ENCODE measurements at regions not wholly inside any gene's neighbourhood (a gene's known extent, or its start where the extent isn't known, plus 50 kb on each side); places are given as distances from the start of the nearest gene placed in this dataset.

GRCh38 chr3:25907081-25907480, 117.2 kb downstream of the OXSM start:
- DNase-seq, result no peak
- Mint-ChIP-seq H3K36me3 (ENCODE audit: low read depth) (no peaks in the 10 kb centered on the region), H3K27me3 (ENCODE audit: insufficient read depth) (no peaks in the 10 kb centered on the region), H3K4me3 (no peak overlapping the region), H3K9me3 (peaks cover 20% of the 10 kb centered on the region), H3K27ac (no peak overlapping the region), H3K4me1 (ENCODE audit: low read depth) (no peaks in the 10 kb centered on the region)
- TF ChIP-seq CTCF (IDR thresholded peaks at IDR 0.05), result no peak

DNA sequence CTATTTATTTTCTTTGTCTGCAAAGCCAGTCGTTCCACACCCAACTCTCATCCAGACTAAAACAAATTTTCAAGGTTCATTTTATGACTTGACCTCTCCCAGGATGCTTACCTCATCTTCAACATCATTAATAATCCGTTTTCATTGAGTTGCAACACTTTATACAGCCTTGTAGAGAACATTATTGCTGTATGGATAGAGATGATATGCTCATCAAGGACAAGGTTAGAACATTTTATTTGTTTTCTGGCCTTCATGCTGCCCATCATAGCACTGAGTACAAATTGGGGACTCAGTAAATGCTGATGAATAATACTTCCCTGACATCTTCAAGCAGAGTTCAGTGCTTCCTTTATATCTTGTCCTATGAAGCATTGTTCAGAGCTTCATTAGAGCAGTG, 120.2 kb downstream of the OXSM start:
- no peak for DNase-seq
- Mint-ChIP-seq H3K4me3 (no peak overlapping the region), H3K4me1 (ENCODE audit: low read depth) (no peaks in the 10 kb centered on the region), H3K27me3 (ENCODE audit: insufficient read depth) (no peaks in the 10 kb centered on the region), H3K36me3 (ENCODE audit: low read depth) (no peaks in the 10 kb centered on the region), H3K9me3 (peaks cover 16% of the 10 kb centered on the region), H3K27ac (no peak overlapping the region)
- no peak for TF ChIP-seq CTCF (IDR thresholded peaks at IDR 0.05)

DNA sequence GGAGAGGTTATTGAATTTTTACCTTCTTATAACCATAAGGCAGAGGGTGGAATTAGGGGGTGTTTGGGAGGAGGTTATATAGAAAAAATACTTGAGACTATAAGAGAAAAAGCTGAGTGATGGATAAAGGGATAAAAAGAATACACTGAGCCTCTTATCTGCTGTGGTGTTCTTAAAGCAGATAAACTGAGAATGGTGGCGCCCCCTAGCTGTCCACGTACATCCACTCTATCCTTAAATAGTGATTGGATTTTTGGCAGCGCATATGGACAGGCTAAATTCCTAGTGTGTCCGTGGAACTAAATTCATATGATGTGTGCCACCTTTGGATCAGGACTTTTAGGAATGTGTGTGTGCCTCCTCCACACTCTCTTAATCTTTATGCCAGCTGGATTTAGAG, 121.1 kb downstream of the OXSM start:
- no peak for DNase-seq
- no peaks in the 10 kb centered on the region for H3K4me1 Mint-ChIP-seq (ENCODE audit: low read depth)

GRCh38 chr3:25911525-25912295, 121.8 kb downstream of the OXSM start:
- TF ChIP-seq CTCF (IDR thresholded peaks at IDR 0.05), result no peak
- Mint-ChIP-seq H3K4me3 (no peak overlapping the region), H3K9me3 (peaks cover 15% of the 10 kb centered on the region), H3K4me1 (ENCODE audit: low read depth) (no peaks in the 10 kb centered on the region), H3K27me3 (ENCODE audit: insufficient read depth) (no peaks in the 10 kb centered on the region), H3K27ac (no peak overlapping the region), H3K36me3 (ENCODE audit: low read depth) (no peaks in the 10 kb centered on the region)
- DNase-seq, result no peak

More for the DNA sequence above, 121.1 kb downstream of the OXSM start:
- no peak overlapping the region for H3K4me3 Mint-ChIP-seq
- no peaks in the 10 kb centered on the region for H3K27me3 Mint-ChIP-seq (ENCODE audit: insufficient read depth)
- no peaks in the 10 kb centered on the region for H3K36me3 Mint-ChIP-seq (ENCODE audit: low read depth)
- H3K9me3 Mint-ChIP-seq, result peaks cover 15% of the 10 kb centered on the region
- peak; percentile 45 for TF ChIP-seq CTCF (IDR thresholded peaks at IDR 0.05)
- H3K27ac Mint-ChIP-seq, result no peak overlapping the region

GRCh38 chr3:25913179-25913578, 123.3 kb downstream of the OXSM start:
- Mint-ChIP-seq H3K27ac (no peak overlapping the region), H3K36me3 (ENCODE audit: low read depth) (no peaks in the 10 kb centered on the region), H3K4me1 (ENCODE audit: low read depth) (no peaks in the 10 kb centered on the region), H3K9me3 (peaks cover 19% of the 10 kb centered on the region), H3K4me3 (no peak overlapping the region), H3K27me3 (ENCODE audit: insufficient read depth) (no peaks in the 10 kb centered on the region)
- DNase-seq, result no peak
- TF ChIP-seq CTCF (IDR thresholded peaks at IDR 0.05), result no peak
